ENCODE measurements at regions not wholly inside any gene's neighbourhood (a gene's known extent, or its start where the extent isn't known, plus 50 kb on each side); places are given as distances from the start of the nearest gene placed in this dataset.

DNA sequence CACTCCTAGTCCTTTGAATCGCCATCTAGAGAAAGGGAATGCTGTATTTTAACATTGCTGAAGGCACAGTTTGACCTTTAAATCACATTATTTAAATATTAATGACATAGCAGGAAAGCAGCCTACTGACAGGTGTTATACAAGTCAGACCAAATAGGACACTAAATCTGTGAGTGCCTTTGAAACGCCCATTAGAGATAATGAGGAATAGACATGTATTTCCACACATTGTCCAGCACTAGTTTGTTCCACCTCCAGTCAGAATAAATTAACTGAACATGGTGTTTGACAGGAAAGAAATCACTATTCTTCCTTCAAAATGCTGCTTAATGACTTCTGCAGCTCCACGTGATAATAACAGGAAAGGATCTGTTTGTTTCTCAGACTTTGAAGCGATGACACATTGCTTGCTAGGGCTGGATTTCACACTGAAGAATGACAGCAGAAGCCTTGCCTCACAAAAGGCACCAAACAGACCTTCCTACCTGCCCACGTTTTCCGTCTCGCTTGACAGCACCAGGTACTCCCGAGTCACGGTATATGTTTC lies 90.5 kb upstream of the DDX18 start:
- Histone ChIP-seq H3K4me1 (ENCODE audit: control insufficient read depth, insufficient read depth, low read length) (no peaks in the 10 kb centered on the region), H2AK9ac (replicated peaks; ENCODE audit: low read depth, low read length, poor library complexity) (no peak overlapping the region), H2BK5ac (ENCODE audit: low read depth, low read length, poor library complexity, severe bottlenecking) (no peak overlapping the region), H2BK20ac (ENCODE audit: low read depth, low read length) (no peak overlapping the region), H2AK5ac (ENCODE audit: low read depth, low read length) (no peak overlapping the region), H2BK15ac (ENCODE audit: low read depth, low read length) (no peak overlapping the region), H3K36me3 (ENCODE audit: control insufficient read depth, insufficient read depth, low read length) (no peaks in the 10 kb centered on the region), H3K4me3 (ENCODE audit: insufficient read depth, low read depth, low read length) (no peak overlapping the region), H4K20me1 (ENCODE audit: insufficient read depth, low read length) (no peaks in the 10 kb centered on the region), H3K9ac (ENCODE audit: low read depth, low read length) (no peak overlapping the region), H3K27me3 (ENCODE audit: control insufficient read depth, insufficient read depth, low read length) (no peaks in the 10 kb centered on the region), H3K9me3 (ENCODE audit: control insufficient read depth, insufficient read depth, low read length) (peaks cover 7% of the 10 kb centered on the region; the same call in 1 of the 2 replicates), H4K5ac (ENCODE audit: low read depth, low read length) (no peak overlapping the region), H4K91ac (ENCODE audit: insufficient read depth, low read depth, low read length) (no peak overlapping the region), H3K56ac (ENCODE audit: extremely low read depth, insufficient read depth, low read length) (no peak overlapping the region), H3K4me2 (ENCODE audit: low read depth, low read length) (no peak overlapping the region), H3K9me1 (ENCODE audit: insufficient read depth, low read length) (no peaks in the 10 kb centered on the region), H4K8ac (ENCODE audit: low read depth in 2 of 2, low read length in 2 of 2) (no peak overlapping the region), H3K27ac (ENCODE audit: insufficient read depth, low read length) (no peak overlapping the region), H3K4ac (ENCODE audit: low read depth, low read length) (no peak overlapping the region), H3K14ac (replicated peaks; ENCODE audit: low read depth, low read length) (no peak overlapping the region), H3K23ac (ENCODE audit: low read depth, low read length) (no peak overlapping the region), H3K79me1 (ENCODE audit: low read depth in 1 of 2, low read length in 2 of 2) (no peaks in the 10 kb centered on the region), H3K18ac (ENCODE audit: low read depth, low read length) (no peak overlapping the region), H2BK120ac (ENCODE audit: low read depth, low read length) (no peak overlapping the region), H2AFZ (replicated peaks; ENCODE audit: low read length, poor library complexity) (no peak overlapping the region)
- intact Hi-C loops (cut with micrococcal nuclease) (no loop called here), dilution Hi-C loops (cut with HindIII; ENCODE audit: low sequenced_read_pairs, unreplicated experiment) (no loop called here), in situ Hi-C loops (cut with MboI; ENCODE audit: low sequenced_read_pairs) (no loop called here)
- BruUV-seq (replicated peaks): no TSS peak
- WGBS, 2 experiments (ENCODE audit: extremely low coverage in 2 of 2, insufficient read length in 1 of 2): no CpG with 5 or more reads among the region's 9 CpGs
- CTCF ChIA-PET: no interaction called here
- DNase-seq: no peak
- no peak for ATAC-seq (ENCODE audit: low read depth)
- POLR2A ChIA-PET (ENCODE audit: unreplicated experiment): no interaction called here
- TF ChIP-seq MXI1 (IDR thresholded peaks at IDR 0.05; ENCODE audit: borderline replicate concordance, low read depth, low read length) (no peak), FOS (IDR thresholded peaks at IDR 0.05; ENCODE audit: low read depth, low read length) (no peak), RFX5 (IDR thresholded peaks at IDR 0.05; ENCODE audit: low read depth, low read length) (no peak), CEBPB (IDR thresholded peaks at IDR 0.05; ENCODE audit: low read depth, low read length) (no peak), BHLHE40 (IDR thresholded peaks at IDR 0.05; ENCODE audit: low read depth, low read length) (no peak)
- TF ChIP-seq, protein P1, sequence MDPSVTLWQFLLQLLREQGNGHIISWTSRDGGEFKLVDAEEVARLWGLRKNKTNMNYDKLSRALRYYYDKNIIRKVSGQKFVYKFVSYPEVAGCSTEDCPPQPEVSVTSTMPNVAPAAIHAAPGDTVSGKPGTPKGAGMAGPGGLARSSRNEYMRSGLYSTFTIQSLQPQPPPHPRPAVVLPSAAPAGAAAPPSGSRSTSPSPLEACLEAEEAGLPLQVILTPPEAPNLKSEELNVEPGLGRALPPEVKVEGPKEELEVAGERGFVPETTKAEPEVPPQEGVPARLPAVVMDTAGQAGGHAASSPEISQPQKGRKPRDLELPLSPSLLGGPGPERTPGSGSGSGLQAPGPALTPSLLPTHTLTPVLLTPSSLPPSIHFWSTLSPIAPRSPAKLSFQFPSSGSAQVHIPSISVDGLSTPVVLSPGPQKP (IDR thresholded peaks at IDR 0.05; ENCODE audit: borderline replicate concordance, low read depth, low read length): no peak
